ENCODE measurements at regions not wholly inside any gene's neighbourhood (a gene's known extent, or its start where the extent isn't known, plus 50 kb on each side); places are given as distances from the start of the nearest gene placed in this dataset.

DNA sequence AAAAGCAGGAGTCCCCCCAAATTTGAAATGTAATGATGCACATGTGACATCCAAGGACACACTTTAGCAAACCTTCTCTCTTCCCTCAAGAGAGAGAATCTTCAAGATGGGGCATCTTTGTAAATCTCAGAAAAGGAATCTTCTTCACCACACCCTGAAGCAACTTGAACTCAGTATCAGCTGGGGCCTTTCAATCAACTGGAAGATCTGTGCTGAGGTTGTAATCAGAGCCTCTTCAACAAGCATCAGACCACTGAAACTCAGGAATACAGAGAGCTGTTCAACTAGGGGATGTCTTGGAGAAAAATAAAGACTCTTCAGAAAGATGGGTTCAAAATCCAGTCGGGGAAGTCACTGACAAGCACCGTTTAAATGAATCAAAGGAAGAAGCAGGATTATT is 92.5 kb upstream of the CAMK1G start:
- intact Hi-C loops (cut with DNase I; ENCODE audit: low total_unique reads): no loop called here
- DNase-seq (ENCODE audit: low spot score in 2 of 2): no peak
- H3K4me3 ChIP-seq (ENCODE audit: low read depth, poor library complexity, severe bottlenecking): no peak overlapping the region
- 80 to 88% methylated on average over 2 of the region's 2 CpGs for WGBS, 2 donors
- TF ChIP-seq POLR2A (IDR thresholded peaks at IDR 0.05): no peak
- TF ChIP-seq, protein P1, sequence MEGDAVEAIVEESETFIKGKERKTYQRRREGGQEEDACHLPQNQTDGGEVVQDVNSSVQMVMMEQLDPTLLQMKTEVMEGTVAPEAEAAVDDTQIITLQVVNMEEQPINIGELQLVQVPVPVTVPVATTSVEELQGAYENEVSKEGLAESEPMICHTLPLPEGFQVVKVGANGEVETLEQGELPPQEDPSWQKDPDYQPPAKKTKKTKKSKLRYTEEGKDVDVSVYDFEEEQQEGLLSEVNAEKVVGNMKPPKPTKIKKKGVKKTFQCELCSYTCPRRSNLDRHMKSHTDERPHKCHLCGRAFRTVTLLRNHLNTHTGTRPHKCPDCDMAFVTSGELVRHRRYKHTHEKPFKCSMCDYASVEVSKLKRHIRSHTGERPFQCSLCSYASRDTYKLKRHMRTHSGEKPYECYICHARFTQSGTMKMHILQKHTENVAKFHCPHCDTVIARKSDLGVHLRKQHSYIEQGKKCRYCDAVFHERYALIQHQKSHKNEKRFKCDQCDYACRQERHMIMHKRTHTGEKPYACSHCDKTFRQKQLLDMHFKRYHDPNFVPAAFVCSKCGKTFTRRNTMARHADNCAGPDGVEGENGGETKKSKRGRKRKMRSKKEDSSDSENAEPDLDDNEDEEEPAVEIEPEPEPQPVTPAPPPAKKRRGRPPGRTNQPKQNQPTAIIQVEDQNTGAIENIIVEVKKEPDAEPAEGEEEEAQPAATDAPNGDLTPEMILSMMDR (IDR thresholded peaks at IDR 0.05): no peak

DNA sequence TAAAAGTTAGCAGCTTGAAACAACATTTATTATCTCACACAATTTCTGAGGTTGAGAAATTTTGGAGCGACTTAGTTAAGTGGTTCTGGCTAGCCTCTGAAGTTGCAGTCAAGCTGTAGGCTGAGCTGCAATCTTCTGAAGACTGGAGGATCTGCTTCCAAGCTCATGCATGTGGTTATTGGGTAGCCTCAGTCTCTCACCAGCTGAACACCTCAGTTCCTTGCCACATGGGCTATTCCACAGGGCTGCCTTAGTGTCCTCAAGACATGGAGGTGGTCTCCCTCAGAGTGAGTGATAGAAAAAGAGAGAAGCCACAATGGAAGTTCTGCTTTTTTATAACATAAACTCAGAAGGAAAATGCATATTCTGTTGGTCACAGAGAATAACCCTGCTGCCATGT is 92.0 kb upstream of the CAMK1G start:
- DNase-seq (ENCODE audit: low spot score in 2 of 2): no peak
- intact Hi-C loops (cut with DNase I; ENCODE audit: low total_unique reads): no loop called here
- WGBS, 2 donors: 95 to 100% methylated on average over 1 of the region's 1 CpG
- TF ChIP-seq, protein P1 (IDR thresholded peaks at IDR 0.05): no peak
- TF ChIP-seq POLR2A (IDR thresholded peaks at IDR 0.05): no peak
- no peak overlapping the region for H3K4me3 ChIP-seq (ENCODE audit: low read depth, poor library complexity, severe bottlenecking)

DNA sequence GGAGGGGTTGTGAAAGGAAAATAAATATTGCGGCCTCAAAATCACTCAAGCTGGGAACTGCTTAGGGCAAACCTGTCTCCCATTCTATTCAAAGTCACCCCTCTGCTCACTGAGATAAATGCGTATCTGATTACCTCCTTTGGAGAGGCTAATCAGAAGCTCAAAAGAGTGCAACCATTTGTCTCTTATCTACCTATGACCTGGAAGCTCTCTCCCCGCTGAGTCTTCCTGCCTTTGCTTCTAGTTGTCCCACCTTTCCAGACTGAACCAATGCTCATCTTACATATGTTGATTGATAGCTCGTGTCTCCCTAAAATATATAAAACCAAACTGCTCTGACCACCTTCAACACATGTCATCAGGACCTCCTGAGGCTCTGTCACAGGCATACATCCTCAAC is 91.6 kb upstream of the CAMK1G start:
- no peak for TF ChIP-seq POLR2A (IDR thresholded peaks at IDR 0.05)
- TF ChIP-seq, protein P1 (IDR thresholded peaks at IDR 0.05): no peak
- intact Hi-C loops (cut with DNase I; ENCODE audit: low total_unique reads): no loop called here
- no peak for DNase-seq (ENCODE audit: low spot score in 2 of 2)
- no peak overlapping the region for H3K4me3 ChIP-seq (ENCODE audit: low read depth, poor library complexity, severe bottlenecking)
- 91 to 92% methylated on average over 4 of the region's 4 CpGs for WGBS, 2 donors

DNA sequence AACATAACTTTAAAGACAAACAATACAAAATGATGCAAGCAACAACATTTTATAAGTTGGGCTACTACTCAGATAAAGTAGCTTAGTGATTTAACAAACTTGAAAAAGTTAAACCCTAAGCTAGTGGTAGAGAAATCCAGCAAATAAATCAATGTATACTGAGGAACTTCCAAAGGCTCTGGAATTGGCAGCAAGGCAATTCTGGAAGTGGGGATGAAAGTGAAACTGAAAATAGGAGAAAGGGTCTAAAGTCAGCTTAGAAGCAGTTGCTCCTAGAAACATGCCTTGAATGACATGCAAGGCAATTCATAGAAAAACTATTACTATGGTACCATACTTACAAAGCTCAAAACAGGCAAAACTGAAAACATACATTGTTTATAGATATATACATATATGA is 90.0 kb upstream of the CAMK1G start:
- H3K4me3 ChIP-seq (ENCODE audit: low read depth, poor library complexity, severe bottlenecking): no peak overlapping the region
- intact Hi-C loops (cut with DNase I; ENCODE audit: low total_unique reads): no loop called here
- no peak for DNase-seq (ENCODE audit: low spot score in 2 of 2)
- TF ChIP-seq, protein P1 (IDR thresholded peaks at IDR 0.05): no peak
- no peak for TF ChIP-seq POLR2A (IDR thresholded peaks at IDR 0.05)

DNA sequence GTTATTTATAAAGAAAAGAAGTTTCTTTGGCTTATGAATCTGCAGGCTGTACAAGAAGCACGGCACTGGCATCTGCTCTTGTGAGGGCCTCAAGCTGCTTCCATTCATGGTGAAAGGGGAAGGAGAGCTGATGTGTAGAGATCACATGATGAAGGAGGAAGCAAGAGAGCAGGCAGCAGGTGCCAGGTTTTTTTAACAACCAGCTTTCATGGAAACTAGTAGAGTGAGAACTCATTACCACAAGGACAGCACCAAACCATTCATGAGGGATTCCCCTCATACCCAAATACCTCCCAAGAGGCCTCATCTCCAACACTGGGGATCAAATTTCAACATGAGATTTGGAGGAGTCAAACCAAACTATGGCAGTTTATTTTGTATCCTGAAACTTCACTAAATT is 85.8 kb upstream of the CAMK1G start:
- WGBS, 2 donors: 79 to 93% methylated on average over 1 of the region's 1 CpG
- intact Hi-C loops (cut with DNase I; ENCODE audit: low total_unique reads): no loop called here
- DNase-seq (ENCODE audit: low spot score in 2 of 2): no peak
- no peak overlapping the region for H3K4me3 ChIP-seq (ENCODE audit: low read depth, poor library complexity, severe bottlenecking)
- TF ChIP-seq, protein P1 (IDR thresholded peaks at IDR 0.05): no peak
- no peak for TF ChIP-seq POLR2A (IDR thresholded peaks at IDR 0.05)

DNA sequence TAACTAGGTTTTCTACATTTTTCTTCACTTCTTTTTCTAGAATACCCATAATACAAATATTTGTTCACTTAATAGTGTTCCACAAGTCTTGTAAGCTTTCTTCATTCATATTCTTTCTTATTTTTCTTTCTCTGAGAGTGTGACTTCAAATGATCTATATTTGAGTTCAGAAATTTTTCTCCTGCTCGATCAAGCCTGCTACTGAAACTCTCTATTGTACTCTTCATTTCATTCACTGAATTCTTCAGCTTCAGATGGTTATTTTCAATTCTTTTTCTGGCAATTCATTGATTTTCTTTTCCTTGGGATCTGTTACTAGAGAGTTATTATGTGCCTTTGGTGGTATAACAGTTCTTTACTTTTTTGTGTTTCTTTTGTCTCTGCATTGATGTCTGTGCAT is 82.5 kb upstream of the CAMK1G start:
- intact Hi-C loops (cut with DNase I; ENCODE audit: low total_unique reads): no loop called here
- no peak overlapping the region for H3K4me3 ChIP-seq (ENCODE audit: low read depth, poor library complexity, severe bottlenecking)
- WGBS, 2 donors: 94 to 98% methylated on average over 1 of the region's 1 CpG
- TF ChIP-seq, protein P1 (IDR thresholded peaks at IDR 0.05): no peak
- TF ChIP-seq POLR2A (IDR thresholded peaks at IDR 0.05): no peak
- DNase-seq (ENCODE audit: low spot score in 2 of 2): no peak

All from lower leg skin (tissue), 4 donors.